ELR (cell line): ENCODE measurements at regions not wholly inside any gene's neighbourhood (a gene's known extent, or its start where the extent isn't known, plus 50 kb on each side); places are given as distances from the start of the nearest gene placed in this dataset.
"Not testable (repeated sequence)": the region's sequence is repeated elsewhere in the genome, so short reads cannot be mapped to it uniquely, and the experiment has no call there.

Experiments used
- DNase-seq: peaks from one replicate; pipeline ENCODE4 v3.0.0-alpha.2; 2015; ENCODE audit warnings: low read depth

DNA sequence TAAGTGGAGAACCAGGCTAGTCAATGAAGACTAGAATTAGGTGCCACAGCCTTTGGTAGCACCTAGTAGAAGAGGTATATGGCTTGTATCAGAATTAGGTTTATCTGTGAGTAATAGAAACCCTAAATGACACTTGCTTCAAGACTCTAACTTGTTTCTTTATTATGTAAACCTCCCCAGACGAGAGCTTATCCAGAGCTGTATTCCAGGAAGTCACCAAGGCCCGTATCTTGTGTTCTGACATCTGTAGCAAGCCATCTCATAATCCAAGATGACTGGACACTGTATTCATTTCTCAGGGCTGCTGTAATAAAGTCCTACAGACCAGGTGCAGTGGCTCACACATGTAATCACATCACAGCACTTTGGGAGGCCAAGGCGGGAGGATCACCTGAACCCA, 56.7 kb upstream of the PPP1R12A start:
- no peak for DNase-seq

DNA sequence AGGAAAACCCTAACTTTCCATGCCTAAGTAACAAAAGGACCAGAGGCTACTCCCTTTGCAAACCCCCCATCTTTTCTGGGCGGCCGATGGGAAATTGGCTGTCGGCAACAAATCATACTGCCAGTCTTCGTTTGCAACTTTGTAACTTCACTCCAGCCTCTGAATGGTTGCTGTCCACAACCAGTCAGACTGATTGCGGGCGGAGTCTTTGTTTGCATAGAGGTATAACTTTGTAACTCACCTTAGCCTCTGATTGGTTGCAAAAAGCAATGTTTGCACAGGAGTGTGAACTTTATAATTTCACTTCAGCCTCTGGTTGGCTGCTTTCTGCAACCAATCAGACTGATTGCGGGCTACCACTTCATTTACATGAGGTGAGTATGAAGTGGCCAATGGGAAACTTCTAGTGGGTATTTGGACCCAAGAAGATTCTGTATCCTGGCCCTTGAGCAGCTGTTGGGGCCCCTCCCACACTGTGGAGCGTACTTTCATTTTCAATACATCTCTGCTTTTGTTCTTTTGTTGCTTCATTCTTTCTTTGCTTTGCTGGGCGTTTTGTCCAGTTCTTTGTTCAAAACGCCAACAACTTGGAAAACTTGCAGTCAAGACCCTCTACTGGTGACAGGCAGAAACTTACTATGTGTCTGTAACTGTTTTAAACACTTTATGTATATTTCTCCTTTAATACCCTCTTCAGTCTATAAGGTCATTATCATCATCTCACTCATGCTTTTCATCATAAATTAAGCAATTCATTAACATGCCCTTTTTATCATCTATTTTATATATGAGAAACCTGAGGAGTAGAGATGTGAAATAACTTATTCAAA, 55.8 kb upstream of the PPP1R12A start:
- not testable (repeated sequence) for DNase-seq

DNA sequence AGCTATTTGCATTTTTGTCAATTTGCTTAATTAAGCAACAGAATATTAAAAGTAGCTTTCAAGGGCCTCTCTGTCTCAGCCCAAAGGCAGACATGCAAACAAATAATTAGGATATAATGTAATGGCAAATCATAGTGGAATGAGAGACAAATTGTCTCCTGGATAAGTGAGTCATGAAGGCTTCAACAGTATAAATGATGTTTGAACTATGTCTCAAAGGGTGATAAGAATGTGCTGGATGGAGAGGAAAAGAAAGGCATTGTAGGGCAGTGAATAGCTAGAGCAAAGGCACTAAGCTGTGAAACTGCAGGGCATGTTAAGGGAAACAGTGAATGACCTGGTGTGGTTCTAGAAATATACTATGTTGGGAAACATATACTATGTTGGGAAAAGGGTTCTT, 53.5 kb upstream of the PPP1R12A start:
- peak; percentile 59 for DNase-seq

DNA sequence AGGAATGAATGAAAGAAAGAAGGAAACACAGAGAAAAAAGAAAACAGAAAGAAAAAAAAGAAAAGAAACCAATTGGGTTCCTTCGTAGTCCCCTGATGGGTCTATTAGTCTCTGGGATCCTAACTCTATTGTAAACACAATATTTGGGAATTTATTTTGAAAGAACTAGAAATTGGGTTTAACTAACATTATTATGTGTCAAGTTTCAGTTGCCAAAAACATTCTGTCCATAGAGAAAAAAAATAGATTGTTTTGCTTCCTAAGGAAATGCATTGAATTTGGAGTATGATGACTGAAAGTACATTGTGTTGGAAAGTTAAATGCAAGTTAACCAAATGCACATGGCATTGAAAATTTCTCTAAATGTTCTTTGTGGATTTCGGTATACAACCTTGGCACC, 52.8 kb upstream of the PPP1R12A start:
- no peak for DNase-seq
